ENCODE measurements at regions not wholly inside any gene's neighbourhood (a gene's known extent, or its start where the extent isn't known, plus 50 kb on each side); places are given as distances from the start of the nearest gene placed in this dataset.
A peak's percentile ranks its signal among the peaks of the same experiment; 100 is the strongest.

- no peak for DNase-seq (ENCODE audit: low read depth)
Observed at GRCh38 chr20:40591119-40591518, 97.9 kb downstream of the MAFB start.

GRCh38 chr20:40589581-40589980 lies 99.5 kb downstream of the MAFB start:
- DNase-seq (ENCODE audit: low read depth), result no peak

GRCh38 chr20:40588891-40589290 lies 100.1 kb downstream of the MAFB start:
- DNase-seq (ENCODE audit: low read depth), result no peak

DNA sequence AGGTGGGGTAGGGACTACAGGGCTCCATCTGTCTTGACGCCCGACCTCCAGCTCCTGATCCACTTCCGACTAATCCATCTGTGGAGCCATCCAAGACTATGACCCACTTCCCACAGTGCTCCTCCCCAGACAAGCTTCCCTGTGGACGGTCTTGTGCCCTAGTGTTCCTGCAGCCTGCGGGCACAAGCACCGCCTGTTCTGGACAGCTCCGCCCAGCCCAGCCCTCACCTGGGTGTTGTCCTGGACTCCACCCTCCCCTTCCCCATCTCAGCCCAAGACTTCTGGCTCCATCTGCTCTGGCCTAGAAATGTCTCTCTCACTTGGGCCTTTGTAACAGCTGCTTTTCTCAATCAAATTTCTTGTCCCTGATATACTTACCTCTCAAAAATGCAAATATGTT lies 102.0 kb downstream of the MAFB start:
- DNase-seq (ENCODE audit: low read depth), result no peak

- no peak for DNase-seq (ENCODE audit: low read depth)
Observed at GRCh38 chr20:40584130-40584809, 104.8 kb downstream of the MAFB start.

DNA sequence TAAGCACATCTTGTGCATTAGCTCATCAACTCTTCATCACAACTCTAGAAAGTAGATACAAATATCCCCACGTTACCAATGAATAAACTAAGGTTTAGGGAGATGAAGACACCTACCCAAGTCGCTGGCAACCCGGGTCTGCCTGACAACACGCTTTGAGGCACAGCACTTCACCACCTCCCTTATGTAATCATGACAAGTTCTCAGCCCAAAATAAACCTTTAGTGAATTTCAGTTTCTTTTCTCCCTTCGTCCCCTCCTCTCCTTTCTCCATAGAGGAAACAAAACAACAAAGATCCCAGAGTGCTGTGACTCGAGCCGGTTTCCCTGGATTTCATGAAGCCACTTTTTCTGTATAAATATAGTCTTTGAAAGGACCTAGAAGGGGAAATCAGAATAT lies 105.4 kb downstream of the MAFB start:
- DNase-seq (ENCODE audit: low read depth), result no peak

DNA sequence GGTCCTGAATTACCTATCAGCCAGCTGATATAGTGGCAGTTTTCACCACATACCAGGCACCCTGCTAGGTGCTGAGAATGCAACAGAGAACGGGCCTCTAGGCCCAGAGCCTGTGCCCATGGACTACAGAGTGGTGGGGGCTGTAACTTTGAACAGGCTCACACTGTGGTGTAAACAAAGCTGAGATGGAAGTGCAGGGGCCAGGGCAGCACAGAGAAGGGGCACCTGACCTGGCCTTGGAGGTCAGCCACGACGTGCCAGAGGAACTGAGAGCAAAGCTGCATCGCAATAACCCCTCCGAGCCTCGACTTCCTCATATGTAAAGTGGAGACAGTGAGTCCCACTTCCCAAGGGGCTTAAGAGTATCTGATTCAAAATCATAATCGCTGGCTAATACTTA lies 105.8 kb downstream of the MAFB start:
- no peak for DNase-seq (ENCODE audit: low read depth)

DNA sequence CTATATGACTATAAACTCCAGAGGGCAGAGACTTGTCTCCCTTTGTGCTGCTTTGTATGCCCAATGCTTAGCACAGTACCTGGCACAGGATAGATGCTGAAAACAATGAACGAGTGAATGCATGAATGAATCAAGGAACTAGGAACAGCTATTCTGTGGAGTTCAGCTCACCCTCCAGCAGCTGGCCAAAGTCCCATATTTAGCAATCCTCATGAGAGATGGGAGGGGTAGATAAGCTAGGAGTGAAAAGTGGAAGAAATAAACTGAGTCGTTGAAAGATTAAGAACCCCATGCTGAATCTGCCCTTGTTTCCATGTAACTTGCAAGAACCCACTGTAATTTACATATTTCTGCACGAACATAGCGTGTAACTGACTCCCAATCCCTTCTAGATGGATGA lies 106.5 kb downstream of the MAFB start:
- DNase-seq (ENCODE audit: low read depth), result no peak

DNA sequence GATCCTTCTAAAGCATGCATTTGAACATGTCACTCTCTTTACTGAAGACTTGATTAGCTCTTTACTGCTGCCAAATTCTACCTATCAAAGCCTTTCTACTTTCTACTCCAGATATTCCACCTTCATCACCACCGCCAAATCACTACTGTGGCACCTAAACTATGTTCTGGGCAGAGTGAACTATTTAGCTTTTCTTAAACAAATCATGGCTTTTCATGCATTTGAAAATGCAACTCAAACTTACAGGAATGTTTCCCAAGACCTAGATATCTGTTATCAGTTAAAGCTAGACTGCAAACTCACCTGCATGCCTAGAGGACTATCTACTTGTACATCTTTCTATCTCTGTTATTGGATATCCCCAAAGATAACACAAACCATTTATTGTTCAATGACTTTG lies 109.3 kb downstream of the MAFB start:
- DNase-seq (ENCODE audit: low read depth), result no peak

DNA sequence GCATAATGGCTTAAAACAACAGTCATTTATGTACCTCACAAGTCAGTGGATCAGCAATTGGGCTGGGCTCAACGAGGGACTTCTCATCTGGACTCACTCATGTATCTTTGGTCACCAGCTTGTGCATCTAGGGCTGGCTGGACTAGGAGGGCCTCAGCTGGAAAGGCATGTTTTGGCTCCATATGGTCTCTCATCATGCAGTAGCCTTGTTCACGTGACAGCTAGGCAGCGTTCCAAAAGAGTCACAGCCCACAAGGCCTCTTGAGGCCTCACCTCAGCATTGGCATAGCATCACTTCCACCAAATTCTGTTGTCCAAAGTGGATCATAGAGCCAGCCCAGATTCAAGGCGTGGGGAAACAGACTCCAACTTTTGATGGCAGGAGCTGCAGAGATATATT lies 110.1 kb downstream of the MAFB start:
- peak; percentile 57 for DNase-seq (ENCODE audit: low read depth)

DNA sequence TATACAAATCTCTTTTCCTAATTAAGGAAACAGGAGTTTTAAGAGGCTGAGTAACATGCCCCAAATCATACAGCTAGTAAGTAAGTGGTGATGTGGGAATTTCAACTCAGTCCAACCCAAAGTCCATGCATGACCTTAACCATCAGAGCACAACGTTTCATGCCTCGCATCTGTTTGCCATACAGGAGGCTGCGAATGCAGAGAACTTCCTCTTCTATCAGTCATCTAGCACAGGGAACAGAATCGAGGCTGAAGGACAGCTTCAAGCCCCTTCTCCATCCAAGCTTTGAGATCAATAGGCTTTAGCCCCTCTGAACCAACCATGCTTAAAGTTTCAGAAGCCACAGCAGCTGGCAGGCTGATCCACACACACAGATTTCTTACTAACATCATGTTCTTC lies 113.2 kb downstream of the MAFB start:
- DNase-seq (ENCODE audit: low read depth), result no peak

DNA sequence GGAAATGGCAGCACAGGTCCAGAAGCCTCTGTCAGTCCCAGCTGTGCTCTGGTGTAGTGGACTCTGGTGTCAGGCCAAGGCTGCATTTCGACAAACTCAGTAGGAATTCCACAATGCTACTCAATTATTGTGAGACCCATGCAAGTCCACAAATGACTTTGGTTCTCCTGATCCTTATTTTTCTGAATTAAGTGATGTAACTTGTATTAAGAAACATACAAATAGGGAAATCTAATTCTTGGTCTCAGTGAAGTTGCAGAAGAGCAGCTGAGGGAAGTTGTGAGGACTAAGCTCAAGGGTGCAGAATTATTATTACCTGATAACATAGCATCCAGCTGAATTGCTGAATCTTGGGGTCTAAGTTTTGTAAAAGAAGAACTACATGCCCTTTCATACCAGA lies 116.8 kb downstream of the MAFB start:
- no peak for DNase-seq (ENCODE audit: low read depth)

DNA sequence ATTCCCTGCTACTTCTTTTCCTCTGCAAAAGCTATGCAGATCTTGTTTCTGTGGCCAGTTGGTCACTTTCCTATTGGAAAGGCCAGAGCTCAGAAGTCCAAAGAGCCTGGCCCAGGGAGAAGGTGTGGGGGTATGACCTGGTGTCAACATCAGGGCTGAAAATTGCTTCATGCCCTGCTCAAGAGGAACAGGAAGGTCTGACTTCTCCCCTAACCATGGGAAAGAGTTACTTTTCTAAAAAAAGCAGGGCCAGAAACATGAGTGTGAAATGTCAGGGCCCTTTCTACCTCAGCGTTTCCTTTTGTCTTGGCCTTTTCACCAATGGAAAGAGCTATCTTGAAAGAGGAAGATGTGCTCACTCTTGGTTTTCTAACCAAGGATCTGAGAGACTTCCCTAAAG lies 117.4 kb downstream of the MAFB start:
- DNase-seq (ENCODE audit: low read depth), result no peak

GRCh38 chr20:40568200-40568599 lies 120.8 kb downstream of the MAFB start:
- DNase-seq (ENCODE audit: low read depth), result no peak

- no peak for DNase-seq (ENCODE audit: low read depth)
Observed at GRCh38 chr20:40565682-40566040, 123.4 kb downstream of the MAFB start.

GRCh38 chr20:40565001-40565681 lies 123.9 kb downstream of the MAFB start:
- DNase-seq (ENCODE audit: low read depth), result peak; percentile 92

DNA sequence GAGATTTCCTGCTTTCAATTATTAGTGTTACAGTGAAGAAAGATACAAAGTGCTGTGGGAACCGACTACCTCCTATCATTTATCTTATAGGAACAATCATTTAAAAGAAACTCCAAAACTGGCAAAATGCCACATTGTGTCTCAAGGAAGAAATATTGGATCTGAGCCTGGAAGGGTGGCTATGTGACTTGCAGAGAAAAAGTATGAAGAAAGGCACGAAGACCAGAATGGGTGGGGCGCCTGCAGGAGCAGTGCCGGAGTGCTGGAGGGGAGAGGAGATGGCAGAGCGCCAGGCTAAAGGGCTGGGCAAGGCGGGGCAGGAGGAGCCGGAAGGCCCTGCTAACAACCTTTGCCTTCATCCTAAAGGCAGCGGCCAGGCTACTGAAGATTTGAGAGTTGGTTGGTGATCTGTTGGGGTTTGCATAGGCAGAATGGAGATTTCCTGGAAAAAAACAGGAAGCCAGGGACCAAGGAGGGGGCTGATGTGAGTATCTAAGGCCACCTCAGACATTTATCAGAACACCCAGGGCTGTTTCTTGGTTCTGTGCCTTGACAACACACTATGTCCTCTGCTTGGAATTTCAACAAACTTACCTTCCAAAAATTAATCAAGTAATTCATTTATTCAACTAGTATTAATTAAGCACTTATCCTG lies 125.6 kb downstream of the MAFB start:
- DNase-seq (ENCODE audit: low read depth), result peak; percentile 95

- DNase-seq (ENCODE audit: low read depth), result peak; percentile 85
Observed at GRCh38 chr20:40562031-40562430, 127.0 kb downstream of the MAFB start.

GRCh38 chr20:40561187-40561586 lies 127.8 kb downstream of the MAFB start:
- DNase-seq (ENCODE audit: low read depth), result no peak

DNA sequence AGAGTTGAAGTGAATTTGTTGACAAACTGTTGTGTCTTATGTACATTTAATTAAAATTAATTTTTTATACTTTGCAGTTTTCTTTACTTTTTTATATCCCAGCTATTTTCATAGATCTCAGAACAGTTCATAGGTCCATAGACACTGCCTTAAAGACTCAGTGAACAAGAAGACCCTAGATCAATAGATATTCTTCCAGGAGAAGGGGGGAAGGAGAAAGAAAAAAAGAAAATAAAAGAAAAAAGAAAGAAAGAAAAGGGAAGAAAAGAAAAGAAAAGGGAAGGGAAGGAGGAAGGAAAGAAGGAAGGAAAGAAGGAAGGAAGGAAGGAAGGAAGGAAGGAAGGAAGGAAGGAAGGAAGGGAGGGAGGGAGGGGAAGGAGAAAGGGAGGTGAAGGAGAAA lies 130.8 kb downstream of the MAFB start:
- no peak for DNase-seq (ENCODE audit: low read depth)

DNA sequence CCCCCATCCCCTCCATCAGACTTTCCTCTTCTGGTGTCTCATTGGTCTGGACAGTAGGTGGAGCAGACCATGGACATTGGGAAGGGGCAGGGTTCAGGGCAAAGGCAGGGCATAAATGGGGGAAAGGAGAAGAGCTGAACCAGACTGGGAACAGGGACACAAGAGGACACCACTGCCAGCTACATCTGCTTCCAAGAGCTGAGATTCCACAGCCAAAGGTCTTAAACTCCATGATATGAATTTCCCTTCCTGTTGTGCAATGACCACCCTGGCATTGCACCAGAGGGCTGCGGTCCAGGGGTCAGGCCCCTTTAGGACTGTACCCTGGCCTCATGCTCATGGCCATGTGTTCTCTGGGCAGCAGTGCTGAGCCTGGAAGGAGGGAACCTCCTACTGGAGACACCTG lies 137.9 kb downstream of the MAFB start:
- DNase-seq (ENCODE audit: low read depth), result peak; percentile 47

- DNase-seq (ENCODE audit: low read depth), result no peak
Observed at GRCh38 chr20:40547483-40548091, 141.4 kb downstream of the MAFB start.

DNA sequence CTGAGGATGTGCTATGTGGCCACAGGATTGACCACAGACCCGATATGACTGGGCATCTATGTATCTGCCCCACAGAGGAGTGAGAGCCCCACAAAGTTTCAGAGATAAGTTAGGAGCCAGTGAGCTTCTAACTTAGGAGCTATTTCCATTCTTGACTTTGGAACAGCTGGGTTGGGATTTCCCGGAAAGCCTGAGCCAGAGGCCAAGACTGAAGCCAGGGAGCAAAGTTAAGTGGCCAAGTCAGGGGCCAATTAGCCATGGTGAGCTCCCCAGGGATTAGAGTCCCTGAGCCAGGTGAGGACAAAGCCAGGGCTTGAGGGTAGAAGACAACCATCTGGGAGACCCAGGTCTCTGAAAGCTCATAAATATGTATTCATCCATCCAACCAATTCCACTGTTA lies 143.6 kb downstream of the MAFB start:
- no peak for DNase-seq (ENCODE audit: low read depth)
